ENCODE measurements at regions not wholly inside any gene's neighbourhood (a gene's known extent, or its start where the extent isn't known, plus 50 kb on each side); places are given as distances from the start of the nearest gene placed in this dataset.

- no peak for DNase-seq
Observed at GRCh38 chr10:65843203-65843602, 1082.6 kb upstream of the LRRTM3 start.

- no peak for DNase-seq
Observed at GRCh38 chr10:65845916-65846315, 1079.9 kb upstream of the LRRTM3 start.

DNA sequence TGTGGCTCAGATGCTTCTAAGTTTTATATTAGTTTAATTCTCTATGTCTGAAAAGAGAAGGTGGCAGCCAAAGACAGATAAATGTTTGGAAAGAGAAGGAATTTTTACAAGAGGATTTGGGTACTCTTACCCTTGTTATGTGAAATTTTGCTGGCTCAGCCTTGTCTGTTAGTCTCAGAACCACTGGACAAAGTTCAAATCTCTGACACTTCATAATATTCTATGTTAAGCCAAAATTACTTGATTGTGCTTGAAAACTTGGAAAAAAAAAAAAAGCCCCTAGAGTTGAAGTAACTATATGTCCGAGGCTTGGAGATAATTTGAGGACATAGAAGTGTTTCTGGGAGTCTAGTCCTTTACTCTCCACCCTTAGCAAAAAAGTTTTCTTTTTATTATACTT is 1079.3 kb upstream of the LRRTM3 start:
- DNase-seq, result no peak

- no peak for DNase-seq
Observed at GRCh38 chr10:65846949-65847348, 1078.9 kb upstream of the LRRTM3 start.

DNA sequence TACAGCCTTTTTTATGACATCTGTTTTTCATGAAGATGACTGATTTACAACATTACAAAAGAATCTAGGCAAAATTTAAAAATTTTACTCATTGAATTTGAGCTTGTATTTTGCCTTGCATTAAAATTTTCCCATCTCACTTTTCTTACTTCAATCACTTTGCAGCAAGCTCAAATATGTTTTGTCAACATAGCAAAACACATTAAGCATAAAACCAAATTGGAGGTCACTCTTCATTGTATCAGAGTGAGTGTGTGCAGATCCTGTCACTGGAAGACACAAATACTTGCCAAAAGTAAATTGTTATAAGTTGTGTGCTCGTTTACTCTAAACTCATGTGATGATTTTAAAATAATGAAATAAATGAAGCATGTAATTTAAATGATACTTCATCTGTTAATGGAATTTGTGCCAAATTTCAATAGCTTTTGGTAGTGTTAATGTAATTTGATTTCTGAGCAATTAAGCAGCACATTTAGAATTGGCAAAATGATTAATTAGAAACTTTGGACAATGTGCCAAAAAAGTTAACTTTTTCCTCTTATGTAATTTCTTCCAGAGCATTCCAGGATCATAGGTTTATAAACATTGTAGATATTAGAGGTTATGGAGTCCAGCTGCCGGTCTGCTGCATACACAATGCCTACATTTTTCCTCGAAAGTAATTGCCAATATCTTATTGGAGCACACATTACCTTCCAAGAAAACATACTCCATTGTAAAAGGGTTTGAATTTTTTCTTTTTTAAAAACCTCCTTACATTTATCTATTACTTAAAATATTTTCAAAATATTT is 1078.2 kb upstream of the LRRTM3 start:
- DNase-seq, result no peak

GRCh38 chr10:65858841-65859240 is 1067.0 kb upstream of the LRRTM3 start:
- no peak for DNase-seq

DNA sequence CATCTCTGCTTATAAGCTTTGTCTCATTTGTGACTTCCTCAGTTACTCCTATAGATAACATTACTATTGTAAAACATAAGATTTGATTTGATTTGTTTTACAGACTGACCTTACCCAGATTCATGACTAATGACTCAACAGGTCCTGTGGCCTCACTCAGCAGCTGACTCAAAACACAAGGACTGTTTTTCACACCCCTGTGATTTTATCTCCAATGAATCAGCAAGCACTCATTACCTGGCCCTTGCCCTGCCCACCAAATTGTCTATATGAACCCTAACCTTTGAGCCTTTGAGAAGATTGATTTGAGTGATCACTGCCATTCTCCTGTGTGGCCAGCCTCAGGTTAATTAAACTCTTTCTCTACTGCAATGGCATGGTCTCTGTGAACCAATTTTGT is 1064.6 kb upstream of the LRRTM3 start:
- DNase-seq, result no peak
